HFFc6 (cell line): ENCODE measurements at regions not wholly inside any gene's neighbourhood (a gene's known extent, or its start where the extent isn't known, plus 50 kb on each side); places are given as distances from the start of the nearest gene placed in this dataset.

Experiments
- DNase-seq: peaks from one replicate; pipeline ENCODE4 v3.0.0-alpha.2; 2018
- H3K27ac Mint-ChIP-seq: 2 replicates; pipeline ENCODE4 v1.8.0; 2020; ENCODE audit warnings: mild to moderate bottlenecking, mixed read lengths
- H3K27me3 Mint-ChIP-seq: 2 replicates; pipeline ENCODE4 v1.8.0; 2021; ENCODE audit warnings: mild to moderate bottlenecking, moderate library complexity, mixed read lengths; ENCODE audit not compliant: insufficient read depth
- H3K36me3 Mint-ChIP-seq: 2 replicates; pipeline ENCODE4 v1.8.0; 2021; ENCODE audit warnings: low read depth, mixed read lengths
- H3K4me1 Mint-ChIP-seq: 2 replicates; pipeline ENCODE4 v1.8.0; 2020; ENCODE audit warnings: low read depth, mixed read lengths
- H3K4me3 Mint-ChIP-seq: 2 replicates; pipeline ENCODE4 v1.8.0; 2020; ENCODE audit warnings: mild to moderate bottlenecking, moderate library complexity, mixed read lengths
- H3K9me3 Mint-ChIP-seq: 2 replicates; pipeline ENCODE4 v1.8.0; 2020; ENCODE audit warnings: mild to moderate bottlenecking, mixed read lengths
- TF ChIP-seq, protein P1 (sequence below): fragments of 200-600 bp; sonication (generic); IDR thresholded peaks from 2 replicates; pipeline ENCODE4 v1.5.0; 2021; ENCODE audit warnings: antibody characterized with exemption, mild to moderate bottlenecking

DNA sequence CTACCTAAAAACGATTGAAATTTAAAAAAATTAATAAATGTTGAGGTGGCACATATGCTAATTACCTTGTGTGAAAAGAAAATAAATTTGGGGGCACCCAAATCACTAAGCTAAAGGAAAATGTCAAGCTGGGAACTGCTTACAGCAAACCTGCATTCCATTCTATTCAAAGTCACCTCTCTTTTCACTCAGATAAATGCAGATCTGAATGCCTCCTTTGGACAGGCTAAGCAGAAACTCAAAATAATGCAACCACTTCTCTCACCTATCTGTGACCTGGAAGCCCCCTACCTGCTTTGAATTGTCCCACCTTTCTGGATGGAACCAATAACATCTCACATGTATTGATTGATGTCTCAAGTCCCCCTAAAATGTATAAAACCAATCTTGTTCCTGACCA is 628.7 kb downstream of the AMY1C start:
- H3K27ac Mint-ChIP-seq: no peak overlapping the region
- no peaks in the 10 kb centered on the region for H3K4me1 Mint-ChIP-seq
- no peak overlapping the region for H3K4me3 Mint-ChIP-seq
- H3K36me3 Mint-ChIP-seq: peaks cover 8% of the 10 kb centered on the region
- no peaks in the 10 kb centered on the region for H3K27me3 Mint-ChIP-seq
- TF ChIP-seq, protein P1, sequence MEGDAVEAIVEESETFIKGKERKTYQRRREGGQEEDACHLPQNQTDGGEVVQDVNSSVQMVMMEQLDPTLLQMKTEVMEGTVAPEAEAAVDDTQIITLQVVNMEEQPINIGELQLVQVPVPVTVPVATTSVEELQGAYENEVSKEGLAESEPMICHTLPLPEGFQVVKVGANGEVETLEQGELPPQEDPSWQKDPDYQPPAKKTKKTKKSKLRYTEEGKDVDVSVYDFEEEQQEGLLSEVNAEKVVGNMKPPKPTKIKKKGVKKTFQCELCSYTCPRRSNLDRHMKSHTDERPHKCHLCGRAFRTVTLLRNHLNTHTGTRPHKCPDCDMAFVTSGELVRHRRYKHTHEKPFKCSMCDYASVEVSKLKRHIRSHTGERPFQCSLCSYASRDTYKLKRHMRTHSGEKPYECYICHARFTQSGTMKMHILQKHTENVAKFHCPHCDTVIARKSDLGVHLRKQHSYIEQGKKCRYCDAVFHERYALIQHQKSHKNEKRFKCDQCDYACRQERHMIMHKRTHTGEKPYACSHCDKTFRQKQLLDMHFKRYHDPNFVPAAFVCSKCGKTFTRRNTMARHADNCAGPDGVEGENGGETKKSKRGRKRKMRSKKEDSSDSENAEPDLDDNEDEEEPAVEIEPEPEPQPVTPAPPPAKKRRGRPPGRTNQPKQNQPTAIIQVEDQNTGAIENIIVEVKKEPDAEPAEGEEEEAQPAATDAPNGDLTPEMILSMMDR: no peak
- DNase-seq: no peak
- peaks cover 42% of the 10 kb centered on the region for H3K9me3 Mint-ChIP-seq

DNA sequence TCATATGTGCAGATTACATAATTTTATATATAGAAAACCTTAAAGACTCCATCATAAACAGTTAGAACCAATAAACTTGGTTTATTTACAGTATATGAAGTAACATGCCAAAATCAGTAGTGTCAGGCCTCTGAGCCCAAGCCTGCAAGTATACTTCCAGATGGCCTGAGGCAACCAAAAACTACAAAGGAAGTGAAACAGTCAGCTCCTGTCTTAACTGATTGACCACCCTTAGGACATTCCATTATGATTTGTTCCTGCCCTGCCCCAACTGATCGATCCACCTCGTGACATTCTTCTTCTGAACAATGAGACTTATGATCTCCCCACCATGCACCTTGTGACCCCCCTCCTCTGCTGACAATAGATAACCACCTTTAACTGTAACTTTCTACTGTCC is 630.3 kb downstream of the AMY1C start:
- Mint-ChIP-seq H3K4me1 (no peaks in the 10 kb centered on the region), H3K27me3 (no peaks in the 10 kb centered on the region), H3K27ac (no peak overlapping the region), H3K4me3 (no peak overlapping the region), H3K36me3 (peaks cover 7% of the 10 kb centered on the region; the same call in 1 of the 2 replicates), H3K9me3 (peaks cover 30% of the 10 kb centered on the region)
- DNase-seq: no peak
- TF ChIP-seq, protein P1: no peak

DNA sequence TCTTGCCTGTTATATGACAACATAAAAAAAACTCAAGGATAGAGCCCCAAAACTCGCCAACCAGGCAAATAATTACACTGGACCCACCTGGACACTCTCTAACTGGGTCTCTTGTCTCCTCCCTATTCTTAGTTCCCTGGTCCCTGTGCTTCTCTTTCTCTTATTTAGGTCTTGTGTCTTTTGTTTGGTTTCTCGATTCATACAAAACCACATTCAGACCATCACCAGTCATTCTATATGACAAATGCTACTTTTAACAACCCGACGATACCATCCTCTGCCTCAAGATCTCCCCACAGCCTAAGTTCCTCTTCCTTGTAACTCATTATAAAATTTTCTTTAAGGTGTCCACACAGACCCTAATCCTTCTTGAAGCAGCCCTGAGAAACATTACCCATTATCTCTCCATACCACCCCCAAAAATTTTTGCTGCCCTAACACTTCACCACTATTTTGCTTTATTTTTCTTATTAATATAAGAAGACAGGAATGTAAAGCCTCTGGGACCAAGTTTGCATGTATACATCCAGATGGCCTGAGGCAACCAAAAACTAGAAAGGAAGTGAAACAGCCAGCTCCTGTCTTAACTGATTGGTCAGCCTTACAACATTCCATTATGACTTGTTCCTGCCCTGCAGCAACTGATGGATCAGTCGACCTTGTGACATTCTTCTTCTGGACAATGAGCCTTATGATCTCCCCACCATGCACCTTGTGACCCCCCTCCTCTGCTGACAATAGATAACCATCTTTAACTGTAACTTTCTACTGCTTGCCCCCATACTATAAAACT is 638.2 kb downstream of the AMY1C start:
- no peak overlapping the region for H3K4me3 Mint-ChIP-seq

DNA sequence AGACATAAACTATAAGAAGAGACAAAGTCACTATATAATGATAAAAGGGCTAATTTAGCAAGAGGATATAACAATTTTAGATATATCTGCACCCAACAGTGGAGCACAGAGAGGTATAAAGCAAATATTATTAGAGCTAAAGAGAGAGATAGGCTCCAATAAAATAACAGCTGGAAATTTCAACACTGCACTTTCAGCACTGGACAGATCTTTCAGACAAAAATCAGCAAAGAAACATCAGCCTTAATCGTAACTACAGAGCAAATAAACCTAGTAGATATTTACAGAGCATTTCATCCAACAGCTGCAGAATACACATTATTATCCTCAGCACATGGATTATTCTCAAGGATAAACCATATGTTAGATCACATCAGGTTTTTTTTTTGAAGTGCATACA is 642.9 kb downstream of the AMY1C start:
- no peak for DNase-seq
- TF ChIP-seq, protein P1: no peak
- no peak overlapping the region for H3K4me3 Mint-ChIP-seq
- H3K27me3 Mint-ChIP-seq: no peaks in the 10 kb centered on the region; the same call in 1 of the 2 replicates
- H3K36me3 Mint-ChIP-seq: no peaks in the 10 kb centered on the region
- H3K27ac Mint-ChIP-seq: no peak overlapping the region
- no peaks in the 10 kb centered on the region for H3K4me1 Mint-ChIP-seq
- peaks cover 34% of the 10 kb centered on the region for H3K9me3 Mint-ChIP-seq

More for the DNA sequence above, 638.2 kb downstream of the AMY1C start:
- H3K9me3 Mint-ChIP-seq: peaks cover 22% of the 10 kb centered on the region
- DNase-seq: no peak
- no peaks in the 10 kb centered on the region; the same call in 1 of the 2 replicates for H3K27me3 Mint-ChIP-seq
- H3K27ac Mint-ChIP-seq: no peak overlapping the region
- no peaks in the 10 kb centered on the region for H3K4me1 Mint-ChIP-seq
- no peaks in the 10 kb centered on the region for H3K36me3 Mint-ChIP-seq
- TF ChIP-seq, protein P1: no peak

DNA sequence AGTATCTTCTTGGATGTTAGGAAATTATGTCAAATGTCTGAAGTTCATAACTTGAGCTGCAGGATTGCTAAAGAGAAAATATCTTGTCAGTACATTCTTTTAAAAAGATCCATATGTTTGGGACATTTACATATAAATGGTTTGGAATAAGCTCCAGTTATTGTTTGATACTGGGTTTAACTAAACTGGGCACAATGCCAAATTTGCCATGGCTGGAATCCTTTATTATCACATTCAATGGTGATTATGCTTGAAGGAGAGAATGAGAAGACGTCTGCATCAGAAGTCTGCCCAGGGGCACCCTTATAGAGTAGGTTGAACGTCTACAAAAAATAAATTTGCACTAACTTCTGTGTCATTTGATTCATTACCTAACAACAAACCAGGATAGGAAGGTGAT is 652.5 kb downstream of the AMY1C start:
- H3K4me1 Mint-ChIP-seq: no peaks in the 10 kb centered on the region
- H3K27ac Mint-ChIP-seq: no peak overlapping the region
- DNase-seq: no peak
- H3K9me3 Mint-ChIP-seq: peaks cover 51% of the 10 kb centered on the region
- H3K36me3 Mint-ChIP-seq: no peaks in the 10 kb centered on the region
- H3K4me3 Mint-ChIP-seq: no peak overlapping the region
- TF ChIP-seq, protein P1: no peak
- H3K27me3 Mint-ChIP-seq: no peaks in the 10 kb centered on the region
